ENCODE measurements at regions not wholly inside any gene's neighbourhood (a gene's known extent, or its start where the extent isn't known, plus 50 kb on each side); places are given as distances from the start of the nearest gene placed in this dataset.

GRCh38 chr13:106804991-106805390, 237.1 kb upstream of the ARGLU1 start:
- H3K27me3 ChIP-seq (ENCODE audit: insufficient read depth, low read depth, low read length), result no peaks in the 10 kb centered on the region
- H3K9me2 ChIP-seq (ENCODE audit: insufficient read depth, low read length), result no peaks in the 10 kb centered on the region
- H3K4me2 ChIP-seq (ENCODE audit: low read length), result no peak overlapping the region
- no peaks in the 10 kb centered on the region for H4K20me1 ChIP-seq (ENCODE audit: insufficient read depth)
- H2AFZ ChIP-seq (ENCODE audit: low read depth, low read length), result no peak overlapping the region
- no peak for TF ChIP-seq SMC3 (conservative IDR thresholded peaks at IDR 0.05; ENCODE audit: poor library complexity)
- no peak for TF ChIP-seq POLR2AphosphoS5 (IDR thresholded peaks at IDR 0.05)
- no peak for TF ChIP-seq CTCF (IDR thresholded peaks at IDR 0.05; ENCODE audit: poor library complexity, severe bottlenecking)
- no peak for TF ChIP-seq RAD21 (conservative IDR thresholded peaks at IDR 0.05)
- no peak for TF ChIP-seq EZH2 (IDR thresholded peaks at IDR 0.05; ENCODE audit: borderline replicate concordance, insufficient read depth, low read length, poor library complexity, severe bottlenecking)
- TF ChIP-seq REST (IDR thresholded peaks at IDR 0.05; ENCODE audit: borderline replicate concordance), result no peak
- no peak for TF ChIP-seq TAF1 (IDR thresholded peaks at IDR 0.05; ENCODE audit: low read depth)
- no peak for TF ChIP-seq MXI1 (conservative IDR thresholded peaks at IDR 0.05; ENCODE audit: poor library complexity, severe bottlenecking)
- no peak for TF ChIP-seq EP300 (conservative IDR thresholded peaks at IDR 0.05; ENCODE audit: poor library complexity, severe bottlenecking)
- no peak overlapping the region for H3K9ac ChIP-seq (ENCODE audit: low read length)
- no peaks in the 10 kb centered on the region for H3F3A ChIP-seq (ENCODE audit: insufficient read depth, low read length, poor library complexity, severe bottlenecking)
- no peaks in the 10 kb centered on the region for H3K9me3 ChIP-seq (ENCODE audit: low read length)
- H3K27ac ChIP-seq (ENCODE audit: low read length), result no peak overlapping the region
- H3K4me3 ChIP-seq (ENCODE audit: low read length), result no peak overlapping the region
- no peaks in the 10 kb centered on the region for H3K36me3 ChIP-seq (ENCODE audit: insufficient read depth, low read length)
- no peaks in the 10 kb centered on the region for H3K79me2 ChIP-seq (replicated peaks; ENCODE audit: insufficient read depth, low read length)

- TF ChIP-seq RAD21 (conservative IDR thresholded peaks at IDR 0.05) (no peak), POLR2AphosphoS5 (IDR thresholded peaks at IDR 0.05) (no peak), TAF1 (IDR thresholded peaks at IDR 0.05; ENCODE audit: low read depth) (no peak), REST (IDR thresholded peaks at IDR 0.05; ENCODE audit: borderline replicate concordance) (no peak), EP300 (conservative IDR thresholded peaks at IDR 0.05; ENCODE audit: poor library complexity, severe bottlenecking) (no peak), SMC3 (conservative IDR thresholded peaks at IDR 0.05; ENCODE audit: poor library complexity) (no peak), EZH2 (IDR thresholded peaks at IDR 0.05; ENCODE audit: borderline replicate concordance, insufficient read depth, low read length, poor library complexity, severe bottlenecking) (no peak), MXI1 (conservative IDR thresholded peaks at IDR 0.05; ENCODE audit: poor library complexity, severe bottlenecking) (no peak), CTCF (IDR thresholded peaks at IDR 0.05; ENCODE audit: poor library complexity, severe bottlenecking) (no peak)
- H3K9me3 ChIP-seq (ENCODE audit: low read length), result no peaks in the 10 kb centered on the region
- H4K20me1 ChIP-seq (ENCODE audit: insufficient read depth), result no peaks in the 10 kb centered on the region
- H3F3A ChIP-seq (ENCODE audit: insufficient read depth, low read length, poor library complexity, severe bottlenecking), result no peaks in the 10 kb centered on the region
- no peak overlapping the region for H2AFZ ChIP-seq (ENCODE audit: low read depth, low read length)
- no peaks in the 10 kb centered on the region for H3K79me2 ChIP-seq (replicated peaks; ENCODE audit: insufficient read depth, low read length)
- H3K9ac ChIP-seq (ENCODE audit: low read length), result no peak overlapping the region
- H3K4me3 ChIP-seq (ENCODE audit: low read length), result no peak overlapping the region
- no peaks in the 10 kb centered on the region for H3K36me3 ChIP-seq (ENCODE audit: insufficient read depth, low read length)
- no peak overlapping the region for H3K27ac ChIP-seq (ENCODE audit: low read length)
- H3K4me2 ChIP-seq (ENCODE audit: low read length), result no peak overlapping the region
- H3K9me2 ChIP-seq (ENCODE audit: insufficient read depth, low read length), result no peaks in the 10 kb centered on the region
- no peaks in the 10 kb centered on the region for H3K27me3 ChIP-seq (ENCODE audit: insufficient read depth, low read depth, low read length)
Observed at GRCh38 chr13:106802917-106803316, 235.0 kb upstream of the ARGLU1 start.

All from neural cell (in vitro differentiated cells).